ENCODE measurements at regions not wholly inside any gene's neighbourhood (a gene's known extent, or its start where the extent isn't known, plus 50 kb on each side); places are given as distances from the start of the nearest gene placed in this dataset.

DNA sequence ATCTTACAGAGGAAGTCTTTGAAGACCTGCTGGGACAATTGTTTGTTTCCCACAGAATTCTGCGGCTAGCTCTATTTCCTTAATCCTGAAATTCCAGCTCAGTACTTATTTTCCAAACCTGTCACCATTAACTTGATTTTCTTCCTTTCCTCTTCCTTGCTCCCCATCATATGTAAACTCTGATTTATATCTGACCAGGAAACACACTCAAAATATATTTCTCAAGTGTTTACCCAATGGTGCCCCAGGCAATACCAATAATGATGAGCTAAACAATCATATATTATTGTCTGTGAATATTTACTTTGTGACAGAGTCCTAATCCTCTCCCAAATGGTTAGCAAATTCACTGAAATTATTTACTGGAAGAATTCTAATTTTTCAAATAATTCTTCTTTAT, 597.3 kb downstream of the PKHD1 start:
- no peak for DNase-seq

DNA sequence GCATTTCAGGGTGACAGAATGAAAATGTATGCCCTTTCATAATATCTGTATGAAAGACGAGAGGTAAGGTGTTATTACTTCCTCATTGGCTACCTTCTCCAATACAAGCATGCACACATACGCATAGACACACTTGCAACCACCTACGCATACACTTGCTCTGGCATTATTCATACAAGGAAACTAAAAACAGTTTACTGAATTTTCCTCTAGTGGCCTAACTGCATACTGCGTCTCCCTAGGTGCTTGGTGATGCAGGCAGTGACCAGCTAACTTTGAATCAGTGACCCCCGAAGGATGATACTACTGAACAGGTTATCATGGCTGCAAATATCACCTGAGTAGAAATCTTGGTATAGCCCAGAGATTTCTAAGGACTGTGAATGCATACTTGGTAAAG, 593.1 kb downstream of the PKHD1 start:
- no peak for DNase-seq

DNA sequence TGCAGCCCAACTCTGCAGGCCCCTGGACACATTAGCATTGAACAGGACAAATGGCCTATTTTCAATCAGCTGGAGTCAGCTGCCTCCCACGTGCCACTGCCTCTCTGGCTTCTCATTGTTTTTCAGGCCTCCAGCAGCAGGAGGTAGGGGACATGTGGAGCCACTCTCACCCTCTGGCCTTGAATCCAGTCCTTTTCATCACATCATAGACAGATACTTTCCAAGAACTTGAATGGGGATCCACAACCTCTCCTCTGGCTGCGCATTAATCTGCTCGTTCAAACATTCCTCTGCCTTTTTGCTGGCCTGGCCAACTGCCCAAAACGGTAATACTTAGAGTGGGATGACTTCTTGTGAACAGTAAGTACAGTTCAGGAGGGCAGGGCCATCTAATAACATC, 592.3 kb downstream of the PKHD1 start:
- DNase-seq: peak; percentile 21

DNA sequence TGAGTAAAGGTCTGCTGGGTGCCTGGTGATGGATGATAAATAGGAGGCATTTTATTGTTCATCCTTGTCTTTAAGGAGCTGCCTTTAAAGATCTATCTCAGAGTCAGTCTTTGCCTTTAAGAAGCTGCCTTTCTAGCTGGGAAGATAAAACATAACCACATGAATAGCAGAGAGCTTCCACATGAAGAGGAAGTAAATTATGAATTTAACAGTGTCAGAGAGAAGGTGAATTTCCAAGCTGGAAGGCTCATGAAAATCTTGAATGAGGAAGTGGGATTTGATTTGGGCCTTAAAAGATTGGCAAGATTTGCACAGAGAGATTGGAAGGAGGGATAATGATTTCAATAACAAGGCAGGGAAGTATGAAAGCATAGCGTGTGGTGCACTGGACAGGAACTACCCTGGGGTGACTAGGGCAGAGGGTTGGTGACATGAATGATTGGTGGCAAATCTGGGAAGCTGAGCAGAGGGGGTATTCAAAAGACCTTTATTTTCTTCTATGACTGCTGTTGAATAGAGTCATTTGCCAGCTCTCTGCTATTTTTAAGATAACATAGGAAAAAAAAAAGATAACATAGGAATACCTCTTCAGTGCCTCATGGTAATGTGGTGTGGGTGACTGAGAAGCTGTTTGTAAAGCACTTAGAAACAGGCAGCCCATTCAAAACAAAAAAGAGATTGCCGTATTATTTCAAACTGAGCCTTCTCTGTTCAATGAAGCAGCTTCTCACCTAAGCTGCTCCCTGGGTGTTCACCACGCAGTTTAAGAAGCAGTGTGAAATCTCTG, 591.6 kb downstream of the PKHD1 start:
- DNase-seq: no peak

DNA sequence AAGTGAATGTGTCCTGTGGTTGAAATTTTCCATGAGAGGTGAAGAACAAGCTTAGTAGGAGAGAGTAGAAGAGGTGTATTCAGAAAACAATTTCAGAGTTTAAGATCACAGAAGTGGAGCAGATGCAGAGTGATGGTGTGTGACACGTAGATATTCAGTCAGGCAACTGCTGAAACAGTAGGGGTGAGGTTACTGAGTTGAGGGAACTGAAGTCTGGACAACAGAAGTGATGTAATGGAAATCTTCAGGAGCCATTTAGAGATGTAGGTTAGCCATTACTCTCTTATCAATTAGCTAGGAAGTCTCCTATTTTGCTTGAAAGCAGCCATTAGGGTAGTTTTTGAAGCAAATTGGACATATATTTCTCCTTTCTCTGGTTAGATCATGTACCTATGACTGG, 584.4 kb downstream of the PKHD1 start:
- DNase-seq: no peak

DNA sequence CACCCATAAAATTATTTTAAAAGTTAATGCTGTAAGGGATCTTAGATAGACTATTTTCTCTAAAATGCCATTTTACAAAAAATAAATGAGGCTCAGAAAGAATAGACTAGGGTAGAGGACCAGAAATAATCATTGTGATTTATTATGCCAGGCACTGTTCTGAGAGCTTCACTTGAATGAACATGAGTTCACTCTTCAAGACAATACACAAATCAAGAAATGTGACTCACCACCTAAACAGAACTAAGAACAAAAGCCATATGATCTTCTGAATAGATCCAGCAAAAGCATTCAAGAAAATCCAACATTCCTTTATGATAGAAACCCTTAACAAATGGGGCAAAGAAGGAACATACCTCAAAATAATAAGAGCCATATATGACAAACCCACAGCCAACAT, 582.0 kb downstream of the PKHD1 start:
- no peak for DNase-seq

DNA sequence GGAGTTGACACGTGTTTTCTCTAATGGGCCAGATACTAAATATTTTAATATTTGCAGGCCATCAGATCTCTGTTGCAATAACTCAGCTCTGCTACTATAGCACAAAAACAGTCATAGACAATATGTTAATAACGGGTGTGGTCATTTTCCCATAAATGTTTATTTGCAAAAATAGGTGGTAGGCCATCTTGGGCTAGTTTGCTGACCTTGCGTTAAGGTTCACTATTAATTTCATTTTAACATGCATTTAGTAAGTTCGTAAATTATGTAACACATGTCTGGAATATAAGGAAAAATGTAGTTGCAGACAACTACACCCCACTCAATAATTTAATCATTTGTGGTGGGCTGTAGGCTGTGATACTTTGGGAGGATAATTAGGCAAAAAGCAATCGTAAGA, 577.8 kb downstream of the PKHD1 start:
- DNase-seq: no peak

DNA sequence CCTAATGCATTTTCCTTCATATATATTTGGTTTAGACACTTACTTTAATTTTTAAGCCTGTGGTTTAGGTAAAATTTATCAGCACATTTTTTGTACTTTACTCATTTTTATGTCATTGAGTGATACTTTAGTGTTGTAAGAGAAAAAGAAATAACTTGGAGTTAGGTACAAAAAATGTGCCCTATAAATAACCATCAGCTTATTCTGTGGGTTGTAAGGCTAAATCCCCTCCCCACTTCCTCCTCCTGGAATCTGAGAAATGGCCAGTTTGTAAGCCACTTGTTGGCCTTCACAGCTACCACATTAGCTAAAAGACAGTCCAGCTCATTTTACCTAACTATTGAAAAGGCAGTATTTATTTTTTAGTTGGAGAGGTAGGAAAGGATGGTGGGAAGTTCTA, 576.3 kb downstream of the PKHD1 start:
- DNase-seq: no peak

DNA sequence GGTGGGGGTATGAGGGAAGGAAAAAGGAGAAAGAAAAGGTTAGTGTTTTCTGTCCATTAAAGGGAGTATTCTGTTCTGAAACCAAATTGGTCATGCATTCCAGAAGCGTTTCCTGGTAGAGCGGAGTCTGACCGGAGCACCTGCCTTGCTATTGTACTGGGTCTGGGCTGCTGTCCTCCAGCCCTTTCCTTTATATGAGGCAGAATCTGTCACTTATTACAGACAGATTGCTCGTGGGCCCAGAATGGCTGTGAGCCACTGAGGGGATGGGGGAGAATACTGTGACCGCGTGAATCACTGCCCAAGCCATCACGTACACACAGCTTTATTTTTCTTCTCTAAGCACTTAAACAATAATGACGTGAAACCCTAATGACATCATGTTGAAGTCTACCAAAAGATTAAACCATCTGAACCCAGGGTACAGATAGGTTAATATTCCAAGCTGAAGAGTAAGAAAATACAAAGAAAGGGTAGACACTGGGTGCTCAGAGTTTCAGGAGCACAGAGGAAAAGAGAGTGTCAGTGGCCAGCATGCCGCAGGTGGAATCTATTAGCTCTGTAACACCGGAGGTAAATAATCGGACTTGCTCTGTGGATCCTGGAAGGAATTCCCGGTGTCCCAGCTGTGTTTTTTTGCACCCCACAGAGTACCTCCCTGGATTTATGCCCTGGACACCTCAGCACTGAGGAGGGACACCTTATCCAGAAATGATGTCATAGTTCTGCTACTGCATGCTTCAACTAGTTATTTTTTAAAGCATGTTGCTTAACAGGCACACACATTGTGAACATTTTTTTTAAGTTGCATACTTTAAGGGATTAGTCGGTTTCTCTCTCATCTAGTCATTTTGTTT, 573.3 kb downstream of the PKHD1 start:
- peak; percentile 18 for DNase-seq

DNA sequence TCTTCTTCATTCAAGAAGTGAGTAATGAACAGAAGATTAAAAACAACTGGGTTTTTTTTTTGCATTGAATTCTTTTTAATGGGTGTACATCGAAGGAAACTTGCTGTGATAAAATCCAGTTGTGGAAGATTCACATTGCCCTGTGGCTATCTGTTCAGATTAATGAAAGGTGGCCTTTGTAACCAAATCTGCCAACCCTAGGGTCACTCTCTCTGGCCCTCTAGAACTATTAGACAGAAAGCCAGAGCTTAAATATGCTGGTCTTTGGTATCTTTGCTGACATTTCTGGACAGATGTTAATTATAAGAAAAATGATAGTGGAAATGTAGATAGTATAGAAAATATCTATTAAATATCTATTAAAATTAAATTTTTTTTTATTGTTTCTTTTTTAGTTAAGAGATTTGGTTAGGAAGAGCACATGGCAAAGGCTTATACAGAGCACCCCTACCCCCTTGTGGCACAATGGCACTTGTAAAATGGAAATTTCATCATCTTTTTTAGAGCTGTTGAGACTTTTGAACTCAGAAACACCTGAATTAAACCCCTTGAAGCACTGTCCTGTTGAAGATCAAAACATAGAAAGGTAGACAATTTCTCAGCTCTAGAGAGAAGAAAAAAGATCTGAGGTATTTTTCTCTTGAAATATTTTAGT, 572.5 kb downstream of the PKHD1 start:
- DNase-seq: no peak

DNA sequence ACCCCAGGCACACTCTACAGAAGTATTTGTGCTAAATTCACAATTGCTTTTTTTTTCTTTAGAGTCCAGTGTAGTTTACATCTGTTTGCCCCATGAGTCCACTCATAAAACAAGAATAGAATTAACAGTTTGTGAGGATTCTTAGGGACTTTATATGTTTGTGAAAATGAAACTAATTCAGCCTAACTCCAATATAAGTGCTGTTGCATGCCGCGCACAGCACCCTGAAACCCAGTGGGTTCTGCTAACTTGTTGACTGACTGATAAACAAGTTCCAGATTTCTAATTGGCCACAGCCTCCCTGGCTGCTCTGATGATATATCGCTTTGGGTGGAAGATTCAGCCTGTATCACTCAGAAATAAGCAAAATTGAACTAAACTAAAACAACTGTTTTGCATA, 561.4 kb downstream of the PKHD1 start:
- DNase-seq: no peak

DNA sequence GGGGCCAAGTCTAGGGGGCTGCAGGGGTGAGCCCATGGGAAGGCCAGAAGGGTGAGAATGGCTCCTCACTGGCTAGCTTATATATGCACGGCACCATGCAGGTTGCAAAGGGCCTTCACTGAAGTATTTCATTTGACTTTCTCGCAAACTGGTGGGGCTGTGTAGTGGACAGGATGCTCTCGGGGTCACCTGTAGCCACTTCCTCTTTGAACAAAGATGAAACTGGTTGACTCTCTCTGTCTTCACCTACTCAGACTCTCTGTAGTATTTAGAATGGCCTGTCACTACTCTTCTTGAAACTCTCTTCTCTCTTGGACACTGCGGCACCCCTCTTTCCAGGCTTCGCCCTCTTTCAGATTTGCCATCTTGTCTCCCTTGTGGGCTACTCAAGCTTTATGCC, 560.5 kb downstream of the PKHD1 start:
- DNase-seq: no peak

DNA sequence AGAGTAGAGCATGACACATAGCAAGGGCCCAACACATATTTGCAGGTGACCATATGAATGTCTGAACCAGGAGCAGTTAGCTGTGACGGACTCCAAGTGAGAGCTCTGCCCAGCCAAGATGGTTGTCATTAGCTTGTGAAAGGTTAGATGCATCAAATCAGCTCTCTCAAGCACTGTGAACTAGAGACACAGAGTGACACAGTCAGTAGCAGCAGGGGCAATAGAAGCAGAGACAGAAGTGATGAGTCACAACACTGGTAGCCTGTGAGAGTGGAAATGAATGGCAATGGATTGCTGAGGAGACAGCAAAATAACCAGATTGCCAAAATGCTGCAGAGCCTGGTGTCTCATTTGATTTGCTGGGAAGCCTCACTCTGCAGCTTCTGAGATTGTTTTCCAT, 558.9 kb downstream of the PKHD1 start:
- no peak for DNase-seq

DNA sequence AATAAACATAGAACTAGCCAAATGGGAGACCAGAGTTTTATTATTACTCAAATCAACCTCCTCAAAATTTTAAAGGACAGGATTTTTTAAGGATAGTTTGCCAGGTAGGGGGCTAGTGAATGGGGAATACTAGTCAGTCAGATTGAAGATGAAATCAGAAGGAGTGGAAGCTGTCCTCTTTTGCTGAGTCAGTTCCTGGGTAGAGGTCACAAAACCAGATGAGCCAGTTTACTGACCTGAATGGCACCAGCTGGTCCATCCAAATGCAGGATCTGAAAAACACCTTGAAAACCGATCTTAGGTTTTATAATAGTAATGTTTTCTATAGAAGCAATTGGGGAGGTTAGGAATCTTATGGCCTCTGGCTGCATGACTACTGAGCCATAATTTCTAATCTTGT, 558.2 kb downstream of the PKHD1 start:
- DNase-seq: no peak

DNA sequence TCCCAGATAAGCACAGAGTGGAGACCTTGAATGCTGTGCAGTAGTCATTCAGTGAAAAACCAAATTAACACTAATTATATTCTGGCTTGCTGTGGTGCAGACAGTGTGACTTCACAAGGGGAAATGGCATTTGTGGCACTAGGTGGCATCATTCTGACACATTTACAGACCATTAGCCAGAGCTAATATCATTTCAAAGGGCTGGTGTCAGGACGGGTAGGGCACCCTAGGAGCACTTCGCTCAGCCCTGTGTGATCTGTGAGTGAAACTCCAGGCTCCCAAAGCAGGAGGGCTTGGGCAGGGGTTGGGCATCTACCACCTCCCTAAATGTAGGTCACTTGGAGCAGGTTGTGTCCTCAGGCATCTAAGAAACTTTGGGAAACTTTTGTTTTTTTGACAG, 555.8 kb downstream of the PKHD1 start:
- DNase-seq: no peak

DNA sequence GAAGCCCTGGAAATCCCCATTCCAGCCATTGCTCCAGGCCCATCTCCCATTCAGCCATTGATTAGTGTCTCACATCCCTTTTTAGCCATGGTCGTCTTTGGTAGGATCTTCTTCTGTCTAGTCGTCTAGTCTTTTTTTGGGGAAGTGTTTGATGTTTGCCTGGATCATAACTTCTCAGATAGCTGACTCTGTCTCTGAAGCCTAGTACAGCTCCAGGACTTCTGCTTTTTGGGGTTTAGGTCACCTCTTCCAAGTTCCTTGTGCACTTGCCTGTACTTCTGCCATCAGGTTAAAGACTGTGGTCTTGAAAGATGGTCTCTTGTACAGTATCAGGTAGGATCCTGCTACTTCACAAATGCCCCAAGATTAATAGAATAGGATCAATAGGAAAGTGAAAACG, 553.5 kb downstream of the PKHD1 start:
- DNase-seq: no peak

DNA sequence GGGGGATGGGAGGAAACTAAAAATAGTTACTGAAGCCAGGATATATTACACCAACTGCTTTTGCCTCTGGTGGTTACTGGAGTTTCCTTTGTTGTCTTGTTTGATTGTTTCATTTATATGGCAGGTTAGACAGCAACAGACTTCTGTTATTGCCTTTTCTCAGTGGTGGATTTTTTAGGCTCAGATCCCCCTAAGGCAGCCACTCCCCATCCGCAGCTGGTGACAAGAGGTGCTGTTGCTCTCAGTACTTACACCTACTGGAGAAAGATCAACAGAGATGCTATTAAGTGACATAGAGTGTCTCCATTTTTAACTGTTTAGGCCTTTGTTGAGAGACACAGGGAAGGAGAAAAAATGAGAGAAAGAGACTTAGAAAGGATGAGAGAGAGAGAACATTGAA, 552.1 kb downstream of the PKHD1 start:
- no peak for DNase-seq

DNA sequence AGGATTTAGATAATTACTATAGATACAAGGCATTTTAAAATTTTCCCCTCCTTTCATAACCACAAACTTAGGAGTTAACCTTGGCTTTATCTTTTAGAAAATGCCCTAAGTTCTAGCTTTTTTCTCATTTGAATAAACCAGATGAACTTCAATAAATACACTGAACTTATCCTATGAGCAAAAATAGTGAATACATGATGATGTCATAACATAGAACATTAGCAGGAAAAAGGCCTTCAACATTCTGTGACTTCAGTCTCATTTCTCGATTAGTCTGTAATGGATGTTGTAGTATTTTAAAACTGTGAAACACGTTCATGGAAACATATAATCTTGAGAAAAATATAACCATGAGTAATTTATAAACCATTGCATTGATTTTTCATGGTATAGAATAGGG, 550.7 kb downstream of the PKHD1 start:
- DNase-seq: no peak

DNA sequence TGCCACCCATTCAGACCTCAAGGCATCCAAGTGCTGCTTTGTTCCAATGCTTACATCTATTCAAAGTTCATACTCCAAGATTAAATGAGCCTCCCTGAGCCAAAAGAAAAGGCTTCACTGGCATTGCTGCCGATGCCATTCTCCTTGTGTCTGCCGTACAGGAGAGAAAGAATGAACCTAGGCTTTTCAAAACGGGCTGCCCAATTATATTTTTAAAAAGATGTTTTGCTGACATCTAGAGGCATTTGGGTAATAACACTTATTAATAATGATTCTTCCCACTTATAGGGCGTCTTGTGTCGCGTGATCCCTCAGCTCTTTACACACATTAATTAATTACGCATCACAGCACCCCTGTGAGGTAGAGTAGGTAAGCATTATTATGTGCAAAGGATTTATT, 545.6 kb downstream of the PKHD1 start:
- DNase-seq: no peak

DNA sequence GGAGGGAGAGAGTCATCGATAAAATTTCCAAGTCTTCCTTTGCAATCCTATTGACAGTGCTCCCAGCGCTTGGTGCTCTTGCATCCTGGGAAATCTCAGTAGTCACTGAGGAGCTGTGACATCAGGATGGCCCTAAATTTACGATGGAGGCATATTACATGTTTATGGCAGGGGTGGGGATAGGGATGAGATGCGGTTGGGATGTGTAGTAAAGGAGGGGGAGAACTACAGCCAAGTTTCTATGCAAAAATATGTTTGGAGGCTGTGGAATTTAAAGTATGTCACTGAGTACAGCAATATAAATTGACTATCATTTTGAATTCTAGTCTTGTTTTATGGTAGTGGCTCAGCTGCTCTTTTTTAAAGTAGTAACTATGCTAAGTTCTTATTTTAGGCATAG, 544.9 kb downstream of the PKHD1 start:
- no peak for DNase-seq

DNA sequence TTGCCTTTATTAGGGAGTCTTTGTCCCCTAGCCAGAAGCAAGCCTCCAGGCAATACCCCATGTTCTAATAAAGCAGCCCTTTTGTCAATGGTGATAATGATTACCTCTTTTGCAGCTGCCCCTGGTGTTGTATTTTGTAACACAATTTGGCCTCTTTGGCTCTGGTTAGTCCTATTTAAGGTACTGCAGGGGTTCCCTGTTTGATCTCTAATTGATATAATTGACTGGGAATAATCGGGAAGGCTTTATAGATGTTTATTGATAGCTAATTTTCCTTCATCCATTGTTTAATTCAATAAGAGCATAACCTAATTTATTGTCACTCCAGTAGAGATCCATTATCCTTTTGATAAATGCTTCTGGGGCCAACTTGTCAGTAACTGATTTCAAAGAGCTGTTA, 537.2 kb downstream of the PKHD1 start:
- no peak for DNase-seq

DNA sequence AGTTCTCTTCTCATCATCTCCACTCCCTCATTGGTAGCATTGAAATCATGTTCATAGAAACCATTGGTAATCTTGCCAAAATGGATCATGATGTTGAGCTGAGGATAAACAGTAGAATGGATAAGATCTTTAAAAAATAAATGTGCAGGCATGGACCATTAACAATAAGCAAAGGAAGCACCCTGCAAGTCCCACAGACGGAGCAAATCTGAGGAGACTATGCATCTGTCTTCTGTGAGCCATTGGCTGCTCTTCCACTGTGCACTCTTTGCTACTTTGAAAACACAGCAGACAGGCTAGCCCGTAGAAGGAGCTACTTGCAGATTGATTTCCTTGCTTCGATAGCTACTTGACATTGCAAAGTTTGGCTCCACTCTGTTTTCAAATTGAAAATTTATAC, 535.0 kb downstream of the PKHD1 start:
- no peak for DNase-seq

DNA sequence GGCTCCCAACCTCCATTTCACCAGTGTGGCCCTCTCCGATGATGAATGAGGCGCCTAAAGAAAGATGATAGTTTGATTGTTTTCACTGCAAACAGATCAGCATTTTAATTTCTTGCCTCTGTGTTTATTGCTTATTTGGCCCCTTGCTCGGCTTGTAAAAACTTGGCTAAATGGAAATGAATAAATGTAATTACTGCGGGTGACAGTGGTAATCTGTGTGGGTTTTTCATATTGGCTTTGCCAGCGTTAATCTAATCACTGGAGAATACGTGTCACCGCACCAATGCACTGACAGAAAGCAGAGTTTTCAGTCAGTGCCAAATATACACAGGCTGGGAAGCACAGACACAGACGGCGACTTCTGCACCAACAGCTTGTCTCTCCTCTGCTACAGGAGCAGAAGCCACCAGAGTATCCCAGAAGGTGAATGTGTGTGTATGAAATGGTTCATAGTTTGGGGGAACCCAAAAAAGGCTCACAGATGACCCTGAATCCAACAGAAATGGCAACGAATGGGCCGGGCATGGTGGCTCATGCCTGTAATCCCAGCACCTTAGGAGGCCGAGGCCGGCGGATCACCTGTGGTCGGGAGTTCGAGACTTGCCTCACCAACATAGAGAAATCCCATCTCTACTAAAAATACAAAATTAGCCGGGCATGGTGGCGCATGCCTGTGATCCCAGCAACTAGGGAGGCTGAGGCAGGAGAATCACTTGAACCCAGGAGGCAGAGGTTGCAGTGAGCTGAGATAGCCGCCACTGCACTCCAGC, 534.0 kb downstream of the PKHD1 start:
- DNase-seq: no peak
